ENCODE measurements at regions not wholly inside any gene's neighbourhood (a gene's known extent, or its start where the extent isn't known, plus 50 kb on each side); places are given as distances from the start of the nearest gene placed in this dataset.

DNA sequence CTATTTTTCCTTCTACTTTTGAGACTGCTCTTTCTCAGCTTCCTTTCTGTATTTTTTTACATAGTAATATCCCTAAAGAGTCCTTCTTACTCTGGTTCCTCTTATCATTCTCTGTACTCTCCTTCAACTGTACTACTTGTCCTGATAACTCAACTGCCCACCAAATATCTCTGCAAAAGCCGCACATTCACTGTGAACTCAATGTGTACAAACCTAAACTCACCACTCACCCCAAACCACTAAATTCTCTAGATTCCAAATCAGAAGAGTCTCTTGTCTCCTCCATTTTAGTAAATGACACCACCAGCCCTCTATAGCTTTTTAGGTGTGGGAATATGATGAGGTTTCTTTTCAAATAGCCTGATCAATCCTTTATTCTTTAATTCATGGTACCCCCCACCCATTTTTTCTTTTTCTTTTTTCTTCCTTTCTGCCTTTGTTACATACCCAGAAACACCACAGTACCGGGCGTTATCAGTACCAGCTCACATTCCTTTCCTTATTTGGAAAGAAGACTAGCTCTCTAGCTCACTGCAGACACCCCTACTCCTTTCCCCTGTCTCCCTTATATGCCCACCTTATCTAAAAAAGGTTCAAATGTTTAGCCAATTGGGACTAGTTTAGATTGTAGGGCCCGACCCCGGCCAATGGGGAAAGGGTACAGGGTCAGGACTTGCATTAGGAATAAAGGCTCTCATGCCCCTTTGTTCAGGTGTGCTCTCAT, 63.1 kb upstream of the RANBP6 start:
- H3K4me2 ChIP-seq: peak overlapping the region; percentile 53; the same call in 1 of the 2 replicates
- no peak overlapping the region for H3K4me3 ChIP-seq (IDR thresholded peaks at IDR 0.05; ENCODE audit: insufficient read depth, low read depth, low read length)
- H3K27me3 ChIP-seq (ENCODE audit: insufficient read depth, low read depth): no peaks in the 10 kb centered on the region
- H4K20me1 ChIP-seq (ENCODE audit: insufficient read depth): no peaks in the 10 kb centered on the region
- TF ChIP-seq, protein P1, sequence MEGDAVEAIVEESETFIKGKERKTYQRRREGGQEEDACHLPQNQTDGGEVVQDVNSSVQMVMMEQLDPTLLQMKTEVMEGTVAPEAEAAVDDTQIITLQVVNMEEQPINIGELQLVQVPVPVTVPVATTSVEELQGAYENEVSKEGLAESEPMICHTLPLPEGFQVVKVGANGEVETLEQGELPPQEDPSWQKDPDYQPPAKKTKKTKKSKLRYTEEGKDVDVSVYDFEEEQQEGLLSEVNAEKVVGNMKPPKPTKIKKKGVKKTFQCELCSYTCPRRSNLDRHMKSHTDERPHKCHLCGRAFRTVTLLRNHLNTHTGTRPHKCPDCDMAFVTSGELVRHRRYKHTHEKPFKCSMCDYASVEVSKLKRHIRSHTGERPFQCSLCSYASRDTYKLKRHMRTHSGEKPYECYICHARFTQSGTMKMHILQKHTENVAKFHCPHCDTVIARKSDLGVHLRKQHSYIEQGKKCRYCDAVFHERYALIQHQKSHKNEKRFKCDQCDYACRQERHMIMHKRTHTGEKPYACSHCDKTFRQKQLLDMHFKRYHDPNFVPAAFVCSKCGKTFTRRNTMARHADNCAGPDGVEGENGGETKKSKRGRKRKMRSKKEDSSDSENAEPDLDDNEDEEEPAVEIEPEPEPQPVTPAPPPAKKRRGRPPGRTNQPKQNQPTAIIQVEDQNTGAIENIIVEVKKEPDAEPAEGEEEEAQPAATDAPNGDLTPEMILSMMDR (conservative IDR thresholded peaks at IDR 0.05; ENCODE audit: low read depth, low read length): no peak
- H3K27ac ChIP-seq: no peak overlapping the region
- no peaks in the 10 kb centered on the region for H3K36me3 ChIP-seq (ENCODE audit: insufficient read depth)
- no peak overlapping the region for H2AFZ ChIP-seq (ENCODE audit: low read depth)
- no peaks in the 10 kb centered on the region for H3K79me2 ChIP-seq (ENCODE audit: insufficient read depth, low read depth)
- peaks cover 18% of the 10 kb centered on the region for H3K4me1 ChIP-seq (ENCODE audit: low read depth, poor library complexity, severe bottlenecking)
- no peak overlapping the region for H3K9ac ChIP-seq

DNA sequence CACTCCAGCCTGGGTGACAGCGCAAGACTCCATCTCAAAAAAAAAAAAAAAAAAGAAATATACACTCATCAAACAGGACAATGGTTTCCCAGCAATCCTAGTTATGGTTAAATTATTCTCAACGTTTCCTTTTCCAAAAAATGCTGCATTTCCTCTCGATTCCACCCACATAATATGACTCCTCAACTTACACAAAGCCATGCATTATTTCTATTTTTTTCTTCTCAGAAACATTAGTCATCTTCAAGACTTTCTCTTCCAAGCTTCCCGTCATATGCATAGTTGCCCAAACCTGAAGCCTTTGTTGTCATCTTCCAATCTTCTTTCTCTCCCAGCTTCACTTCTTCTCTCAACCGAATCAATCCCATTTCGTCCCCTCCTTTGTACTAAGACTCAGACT, 61.4 kb upstream of the RANBP6 start:
- Histone ChIP-seq H3K79me2 (ENCODE audit: insufficient read depth, low read depth) (no peaks in the 10 kb centered on the region), H3K9ac (no peak overlapping the region), H3K27me3 (ENCODE audit: insufficient read depth, low read depth) (no peaks in the 10 kb centered on the region), H3K4me1 (ENCODE audit: low read depth, poor library complexity, severe bottlenecking) (peaks cover 18% of the 10 kb centered on the region), H4K20me1 (ENCODE audit: insufficient read depth) (no peaks in the 10 kb centered on the region), H3K4me3 (IDR thresholded peaks at IDR 0.05; ENCODE audit: insufficient read depth, low read depth, low read length) (no peak overlapping the region), H2AFZ (ENCODE audit: low read depth) (no peak overlapping the region), H3K27ac (no peak overlapping the region), H3K36me3 (ENCODE audit: insufficient read depth) (no peaks in the 10 kb centered on the region), H3K4me2 (no peak overlapping the region)
- TF ChIP-seq, protein P1 (conservative IDR thresholded peaks at IDR 0.05; ENCODE audit: low read depth, low read length): no peak

GRCh38 chr9:6073731-6074130, 58.3 kb upstream of the RANBP6 start:
- TF ChIP-seq, protein P1 (conservative IDR thresholded peaks at IDR 0.05; ENCODE audit: low read depth, low read length): no peak
- no peak overlapping the region for H2AFZ ChIP-seq (ENCODE audit: low read depth)
- H3K27me3 ChIP-seq (ENCODE audit: insufficient read depth, low read depth): no peaks in the 10 kb centered on the region
- no peak overlapping the region for H3K4me2 ChIP-seq
- no peaks in the 10 kb centered on the region for H4K20me1 ChIP-seq (ENCODE audit: insufficient read depth)
- no peaks in the 10 kb centered on the region for H3K79me2 ChIP-seq (ENCODE audit: insufficient read depth, low read depth)
- no peak overlapping the region for H3K9ac ChIP-seq
- no peak overlapping the region for H3K27ac ChIP-seq
- no peak overlapping the region for H3K4me3 ChIP-seq (IDR thresholded peaks at IDR 0.05; ENCODE audit: insufficient read depth, low read depth, low read length)
- peaks cover 7% of the 10 kb centered on the region for H3K4me1 ChIP-seq (ENCODE audit: low read depth, poor library complexity, severe bottlenecking)
- H3K36me3 ChIP-seq (ENCODE audit: insufficient read depth): no peaks in the 10 kb centered on the region

DNA sequence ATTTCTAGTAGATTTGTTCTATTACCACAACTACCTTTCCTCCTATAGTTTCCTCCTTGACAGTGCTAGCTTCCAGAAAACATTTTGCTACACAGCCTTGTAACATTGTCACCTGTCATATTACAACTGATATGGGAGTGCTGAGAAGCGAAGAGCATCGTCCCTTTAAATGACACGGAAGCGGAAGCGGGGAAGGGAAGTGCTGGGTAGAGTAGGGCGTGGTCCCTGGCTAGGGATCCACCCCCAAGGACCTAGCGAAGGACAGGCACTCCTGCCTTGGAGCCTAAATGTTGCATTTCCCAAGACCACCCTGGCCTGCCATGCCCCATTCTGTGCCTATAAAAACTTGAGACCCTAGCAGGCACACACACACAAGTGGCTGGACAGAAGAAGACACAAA, 57.4 kb upstream of the RANBP6 start:
- H3K36me3 ChIP-seq (ENCODE audit: insufficient read depth): no peaks in the 10 kb centered on the region
- peaks cover 10% of the 10 kb centered on the region for H3K4me1 ChIP-seq (ENCODE audit: low read depth, poor library complexity, severe bottlenecking)
- no peak overlapping the region for H3K4me2 ChIP-seq
- TF ChIP-seq, protein P1 (conservative IDR thresholded peaks at IDR 0.05; ENCODE audit: low read depth, low read length): no peak
- H3K27me3 ChIP-seq (ENCODE audit: insufficient read depth, low read depth): no peaks in the 10 kb centered on the region
- H4K20me1 ChIP-seq (ENCODE audit: insufficient read depth): no peaks in the 10 kb centered on the region
- no peak overlapping the region for H3K4me3 ChIP-seq (IDR thresholded peaks at IDR 0.05; ENCODE audit: insufficient read depth, low read depth, low read length)
- no peaks in the 10 kb centered on the region for H3K79me2 ChIP-seq (ENCODE audit: insufficient read depth, low read depth)
- H2AFZ ChIP-seq (ENCODE audit: low read depth): no peak overlapping the region
- H3K9ac ChIP-seq: no peak overlapping the region
- no peak overlapping the region for H3K27ac ChIP-seq
